ENCODE measurements at regions not wholly inside any gene's neighbourhood (a gene's known extent, or its start where the extent isn't known, plus 50 kb on each side); places are given as distances from the start of the nearest gene placed in this dataset.

DNA sequence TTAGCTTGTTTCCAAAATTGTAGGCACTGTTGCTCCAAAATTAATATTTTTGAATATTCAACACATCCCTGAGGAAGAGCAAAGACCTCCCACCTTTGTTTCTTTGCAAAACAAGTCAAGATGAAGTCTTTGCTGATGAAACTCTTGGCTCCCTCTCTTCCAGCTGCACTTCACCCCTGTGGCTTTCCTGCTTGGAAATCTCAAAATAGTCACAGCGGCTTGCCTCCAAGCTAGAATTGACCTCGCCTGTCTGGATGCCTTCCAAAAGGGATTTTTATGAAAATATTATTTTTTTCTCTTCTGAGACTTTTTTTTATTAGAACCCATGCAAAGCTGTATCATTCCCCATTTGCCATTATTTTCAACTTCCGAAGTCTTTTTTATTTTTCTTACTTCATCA, 71.1 kb upstream of the MROH9 start:
- no peak for DNase-seq (ENCODE audit: low spot score)

- DNase-seq (ENCODE audit: low spot score), result no peak
Observed at GRCh38 chr1:170864876-170865538, 70.3 kb upstream of the MROH9 start.

DNA sequence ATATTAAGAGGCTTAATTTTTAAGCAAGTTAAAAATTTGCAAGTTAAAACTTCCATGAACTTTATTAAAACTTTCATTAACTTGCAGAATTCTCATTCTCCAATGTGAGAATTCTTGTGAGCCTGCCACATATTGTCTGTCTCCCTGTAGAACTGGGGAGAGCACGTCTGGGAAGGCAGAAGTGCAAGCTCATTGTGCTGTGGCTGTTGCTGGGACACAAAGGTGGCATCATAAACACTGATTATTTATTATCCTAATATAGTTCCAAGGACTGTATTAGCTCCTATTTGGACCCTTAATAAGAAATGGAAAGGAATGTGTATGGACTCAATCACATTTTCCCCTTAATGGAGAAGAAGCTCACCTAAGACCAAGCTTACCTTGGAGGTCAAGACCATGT, 68.7 kb upstream of the MROH9 start:
- DNase-seq (ENCODE audit: low spot score), result no peak

- no peak for DNase-seq (ENCODE audit: low spot score)
Observed at GRCh38 chr1:170871868-170872267, 63.5 kb upstream of the MROH9 start.

DNA sequence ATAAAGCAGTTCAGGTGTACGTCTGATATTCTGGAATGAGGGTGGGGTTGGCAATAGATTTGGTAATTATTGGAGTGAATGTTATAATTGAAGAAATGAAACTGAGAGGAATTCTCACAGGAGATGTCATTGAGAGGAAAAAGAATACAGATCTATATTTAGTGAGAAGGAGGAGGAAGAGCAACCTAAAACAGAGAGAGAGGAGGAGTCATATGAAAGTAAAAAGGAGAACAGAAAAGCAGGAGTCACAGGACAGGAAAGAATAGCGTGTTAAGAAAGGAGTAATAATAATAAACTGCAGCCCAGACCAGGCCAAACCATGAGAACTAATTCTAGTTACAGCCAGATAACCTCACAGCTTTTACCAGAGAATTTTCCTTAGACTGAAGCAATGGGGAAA, 62.7 kb upstream of the MROH9 start:
- DNase-seq (ENCODE audit: low spot score), result no peak

DNA sequence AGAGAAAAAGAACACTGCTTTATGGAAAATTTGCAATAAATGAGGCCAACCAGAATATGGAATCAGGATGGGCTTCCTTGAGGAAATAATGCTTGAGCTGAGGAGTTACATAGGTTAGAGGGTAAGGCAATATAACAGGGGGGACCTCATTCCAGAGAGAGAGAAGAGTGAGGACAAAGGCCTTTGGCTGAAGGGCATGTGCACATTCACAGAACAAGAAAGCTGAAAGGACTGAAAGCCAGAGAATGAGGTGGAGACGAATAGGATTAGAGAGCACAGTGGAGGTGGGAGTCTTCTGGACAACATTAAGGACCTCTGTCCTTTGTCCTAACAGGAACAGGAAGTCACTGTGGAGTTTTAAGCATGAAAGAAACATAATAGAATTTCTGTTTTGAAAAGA, 60.7 kb upstream of the MROH9 start:
- DNase-seq (ENCODE audit: low spot score), result no peak

GRCh38 chr1:170881268-170882265, 53.8 kb upstream of the MROH9 start:
- peak; percentile 20 for DNase-seq (ENCODE audit: low spot score)
